SKM-1 (cell line): ENCODE measurements at regions not wholly inside any gene's neighbourhood (a gene's known extent, or its start where the extent isn't known, plus 50 kb on each side); places are given as distances from the start of the nearest gene placed in this dataset.

ENCODE experiments used
- DNase-seq: peaks from one replicate; lab custom pipeline; 2025; ENCODE audit not compliant: unreplicated experiment; lab: John Stamatoyannopoulos, UW

GRCh38 chr4:124486423-124486822, 226.1 kb downstream of the ANKRD50 start:
- no peak for DNase-seq

- no peak for DNase-seq
Measured at GRCh38 chr4:124487651-124488050, 224.9 kb downstream of the ANKRD50 start.

DNA sequence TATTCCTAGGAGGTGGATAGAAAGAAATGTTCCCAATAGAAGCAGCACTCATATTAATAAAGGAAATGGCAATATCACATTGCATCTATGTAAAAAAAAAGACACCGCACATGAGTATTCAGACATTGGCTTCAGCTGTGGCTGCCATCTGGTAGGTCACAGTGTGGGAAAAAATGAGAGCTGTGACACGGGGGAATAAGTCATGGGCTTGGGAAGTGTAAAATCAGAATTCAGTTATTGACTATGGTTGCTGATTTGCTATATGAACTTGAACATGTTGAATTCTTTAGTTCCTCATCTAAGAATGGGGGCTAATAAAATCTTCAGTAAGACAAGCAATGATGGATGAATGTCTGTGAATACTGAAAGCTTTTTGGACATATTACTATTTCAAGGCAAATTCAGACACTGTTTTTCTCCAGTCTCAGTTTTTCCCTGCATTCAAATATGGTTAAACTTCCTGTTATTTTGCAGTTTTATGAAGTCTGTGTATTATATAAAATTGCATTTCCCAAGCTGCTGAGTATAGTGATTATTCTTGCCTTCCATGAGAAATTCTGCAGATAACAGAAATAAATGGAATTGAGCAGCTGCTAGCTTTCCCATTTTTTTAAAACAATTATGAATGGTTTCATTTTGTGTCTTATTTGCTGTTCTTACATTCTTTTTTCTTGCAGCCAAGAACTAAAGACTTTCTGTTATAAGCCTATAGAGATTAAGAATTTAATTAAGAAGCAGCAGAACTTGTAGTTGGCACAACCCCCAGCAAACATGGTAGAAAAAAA, 221.0 kb downstream of the ANKRD50 start:
- DNase-seq: no peak

DNA sequence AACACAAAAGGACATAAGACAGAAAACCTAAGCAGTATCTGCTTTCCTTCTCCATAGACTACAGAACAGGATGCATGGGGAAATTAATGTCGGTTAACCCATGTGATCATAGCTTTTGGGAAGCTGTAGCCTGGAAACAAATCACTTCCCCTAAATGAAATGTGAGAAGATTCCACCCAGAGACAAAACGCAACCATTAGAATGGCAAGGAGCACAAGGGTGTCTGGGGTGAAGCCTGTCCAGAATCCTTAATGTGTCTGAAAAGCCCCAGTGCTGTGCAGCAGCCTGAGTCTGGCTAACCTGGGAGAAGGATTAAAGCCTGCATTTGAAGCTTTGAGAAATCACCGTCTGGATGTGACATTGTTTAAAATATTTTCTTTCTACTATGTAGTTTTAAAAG, 213.3 kb downstream of the ANKRD50 start:
- no peak for DNase-seq

GRCh38 chr4:124501576-124501975, 211.0 kb downstream of the ANKRD50 start:
- DNase-seq: no peak

- DNase-seq: no peak
Measured at GRCh38 chr4:124504431-124504830, 208.1 kb downstream of the ANKRD50 start.

DNA sequence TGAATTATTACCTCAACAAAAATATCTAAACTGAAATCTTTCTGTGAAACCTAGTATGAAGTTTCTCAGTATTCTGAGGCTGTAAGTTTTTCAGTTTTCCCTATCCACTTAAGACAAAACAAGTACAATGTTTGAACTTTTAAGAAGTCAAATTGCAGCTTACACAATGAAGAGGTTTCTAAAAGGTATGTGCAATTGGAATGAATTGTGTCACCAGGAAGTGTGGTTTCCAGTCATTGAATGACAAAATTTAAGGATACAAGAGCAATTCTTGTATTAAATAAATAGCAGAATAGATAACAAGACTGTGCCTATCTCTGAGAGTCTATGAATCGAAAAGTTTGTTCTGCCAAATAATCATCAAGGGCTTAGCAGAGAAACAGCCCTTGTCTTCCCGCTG, 207.3 kb downstream of the ANKRD50 start:
- no peak for DNase-seq

DNA sequence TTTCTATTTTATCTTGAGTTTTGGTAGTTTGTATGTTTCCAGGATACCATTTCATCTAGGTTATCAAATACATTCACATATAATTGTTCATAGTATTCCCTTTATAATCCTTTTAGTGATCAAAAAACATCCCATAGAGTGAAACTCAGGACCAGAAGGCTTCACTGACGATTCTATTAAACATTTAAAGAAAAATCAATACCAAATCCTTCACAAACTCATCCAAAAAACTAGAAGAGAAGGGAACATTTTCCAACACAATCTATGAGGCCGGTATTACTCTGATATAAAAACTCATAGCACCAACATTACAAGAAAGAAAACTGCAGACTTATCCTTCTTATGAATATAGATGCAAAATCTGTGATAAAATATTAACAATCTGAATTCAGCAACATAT, 203.4 kb downstream of the ANKRD50 start:
- no peak for DNase-seq

GRCh38 chr4:124514588-124514987, 197.9 kb downstream of the ANKRD50 start:
- no peak for DNase-seq

DNA sequence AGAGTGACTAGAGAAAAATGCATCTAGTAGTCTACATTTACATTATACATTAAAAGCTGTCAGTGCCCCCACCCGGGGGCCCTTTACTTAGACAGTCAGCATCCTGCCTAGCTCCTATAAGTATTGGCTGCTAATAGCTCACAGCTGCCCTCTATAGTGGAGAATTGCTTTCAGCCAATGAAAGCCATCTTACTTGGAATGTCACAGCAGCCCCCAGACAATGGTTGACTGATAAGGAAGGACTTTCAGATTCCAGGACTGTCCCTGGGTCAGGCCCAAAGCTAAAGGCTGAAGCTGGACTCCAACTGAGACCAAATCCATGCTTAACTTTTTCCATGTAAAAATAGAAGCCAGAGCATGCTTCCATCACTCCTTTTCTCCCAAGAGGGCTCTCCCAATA, 196.9 kb downstream of the ANKRD50 start:
- DNase-seq: no peak

DNA sequence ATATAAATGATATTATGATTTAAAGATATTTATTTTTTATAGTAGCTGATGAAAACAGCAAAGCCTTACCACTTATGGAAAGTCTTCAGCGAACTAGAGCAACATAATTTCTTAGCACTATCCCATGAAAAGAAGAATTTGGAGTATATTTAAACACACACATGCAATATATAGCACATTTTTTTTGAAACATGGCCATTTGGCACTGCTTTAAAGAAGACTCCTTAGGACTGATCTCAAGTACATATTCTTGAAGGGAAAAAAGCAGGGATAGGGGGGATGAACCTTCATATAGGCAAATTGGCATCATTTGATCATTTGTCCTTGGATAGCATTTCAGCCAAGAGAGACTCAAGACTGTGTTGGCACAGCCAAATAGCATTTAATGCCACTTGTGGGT, 193.3 kb downstream of the ANKRD50 start:
- DNase-seq: no peak

- DNase-seq: no peak
Measured at GRCh38 chr4:124523816-124524215, 188.7 kb downstream of the ANKRD50 start.

- no peak for DNase-seq
Measured at GRCh38 chr4:124525524-124525923, 187.0 kb downstream of the ANKRD50 start.

GRCh38 chr4:124526331-124526730, 186.2 kb downstream of the ANKRD50 start:
- DNase-seq: no peak

- no peak for DNase-seq
Measured at GRCh38 chr4:124526769-124527168, 185.8 kb downstream of the ANKRD50 start.

GRCh38 chr4:124527364-124527763, 185.2 kb downstream of the ANKRD50 start:
- DNase-seq: no peak

GRCh38 chr4:124529131-124529530, 183.4 kb downstream of the ANKRD50 start:
- DNase-seq: no peak

DNA sequence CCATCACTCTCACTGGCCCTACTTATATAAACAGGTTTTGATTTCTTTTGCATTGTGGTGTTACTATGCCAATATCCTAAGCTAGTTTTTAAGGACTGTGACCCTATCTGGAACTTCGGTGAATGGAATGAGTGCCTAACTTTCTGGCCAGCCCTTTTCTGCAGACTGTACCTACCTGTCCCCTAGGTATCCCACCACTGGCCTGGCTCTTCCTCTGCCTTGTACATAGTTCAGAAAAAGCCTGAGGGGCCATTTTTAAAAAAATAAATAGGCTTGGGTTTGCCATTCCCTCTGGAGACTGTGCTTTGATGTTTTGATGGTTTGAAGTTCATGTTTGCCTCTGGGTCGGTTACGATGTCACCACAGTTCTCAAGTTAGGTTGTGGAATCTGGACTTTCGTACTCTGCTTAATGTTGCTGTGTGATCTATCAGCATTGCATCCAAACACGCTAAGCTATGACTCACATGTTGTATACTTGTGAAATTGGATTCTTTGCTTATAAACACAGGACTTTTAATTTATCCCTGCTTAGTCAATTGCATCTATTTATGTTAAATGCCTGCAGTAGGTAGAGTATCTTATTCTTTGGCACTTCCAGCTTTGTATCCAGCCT, 182.0 kb downstream of the ANKRD50 start:
- no peak for DNase-seq

DNA sequence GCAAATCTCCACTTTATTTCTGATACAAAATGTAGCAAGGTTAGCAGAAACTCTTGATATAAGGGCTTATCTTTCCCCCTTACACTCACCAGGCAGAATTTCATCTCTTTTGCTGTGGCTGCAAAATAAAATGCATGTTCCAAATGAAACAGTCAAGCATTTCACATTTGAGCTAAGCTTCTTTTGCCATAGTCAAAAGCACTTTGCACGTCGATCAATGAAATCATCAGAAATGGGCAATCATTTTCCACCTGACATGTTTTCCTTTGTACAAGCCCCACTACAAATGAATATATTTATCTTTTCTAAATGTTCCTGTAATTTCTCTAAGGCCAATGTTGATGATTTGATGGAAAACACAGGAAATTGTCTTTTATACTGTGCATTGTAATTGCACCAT, 178.4 kb downstream of the ANKRD50 start:
- DNase-seq: no peak

GRCh38 chr4:124535003-124535402, 177.5 kb downstream of the ANKRD50 start:
- DNase-seq: no peak

DNA sequence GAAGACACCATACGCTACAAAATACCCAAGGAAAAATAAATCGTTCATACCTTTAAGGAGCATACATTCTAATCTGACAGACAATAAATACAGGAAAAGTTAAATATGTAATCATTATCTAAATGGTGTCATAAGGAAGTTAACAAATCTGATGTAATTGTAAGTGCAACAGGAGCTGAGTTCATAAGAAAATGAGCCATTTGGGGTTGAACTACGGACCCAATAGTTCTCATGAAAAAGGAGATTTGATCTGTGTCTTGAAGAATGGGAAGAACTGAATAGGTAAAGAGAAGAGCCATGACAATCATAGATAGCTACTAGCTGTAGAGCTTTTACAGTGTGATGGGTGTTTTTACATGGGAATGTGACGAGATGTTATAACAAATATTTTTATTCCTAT, 175.6 kb downstream of the ANKRD50 start:
- no peak for DNase-seq

GRCh38 chr4:124537971-124538370, 174.6 kb downstream of the ANKRD50 start:
- no peak for DNase-seq

- DNase-seq: no peak
Measured at GRCh38 chr4:124540014-124540413, 172.5 kb downstream of the ANKRD50 start.
